ENCODE measurements at regions not wholly inside any gene's neighbourhood (a gene's known extent, or its start where the extent isn't known, plus 50 kb on each side); places are given as distances from the start of the nearest gene placed in this dataset.

DNA sequence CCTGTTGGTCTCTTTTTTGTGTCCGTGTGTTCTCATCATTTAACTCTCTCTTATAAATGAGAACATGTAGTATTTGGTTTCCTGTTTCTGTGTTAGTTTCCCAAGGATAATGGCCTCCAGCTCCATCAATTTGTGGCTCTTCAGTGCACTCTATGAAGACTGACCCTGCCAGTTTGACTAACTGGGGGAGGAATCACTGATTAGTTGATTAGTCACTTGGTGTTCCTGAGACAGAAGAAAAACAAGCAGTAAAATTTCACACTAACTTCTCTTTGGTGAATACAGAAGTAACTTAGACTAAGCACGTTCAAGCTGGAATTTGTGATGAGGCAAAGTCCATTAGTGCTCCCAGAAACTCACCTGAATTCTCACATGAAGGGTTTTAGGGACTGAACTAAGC lies 495.8 kb upstream of the RORB start:
- H3K4me3 ChIP-seq (ENCODE audit: low read depth, low read length) = no peak overlapping the region
- peak; percentile 19 for DNase-seq (ENCODE audit: low read depth)
- TF ChIP-seq, protein P1, sequence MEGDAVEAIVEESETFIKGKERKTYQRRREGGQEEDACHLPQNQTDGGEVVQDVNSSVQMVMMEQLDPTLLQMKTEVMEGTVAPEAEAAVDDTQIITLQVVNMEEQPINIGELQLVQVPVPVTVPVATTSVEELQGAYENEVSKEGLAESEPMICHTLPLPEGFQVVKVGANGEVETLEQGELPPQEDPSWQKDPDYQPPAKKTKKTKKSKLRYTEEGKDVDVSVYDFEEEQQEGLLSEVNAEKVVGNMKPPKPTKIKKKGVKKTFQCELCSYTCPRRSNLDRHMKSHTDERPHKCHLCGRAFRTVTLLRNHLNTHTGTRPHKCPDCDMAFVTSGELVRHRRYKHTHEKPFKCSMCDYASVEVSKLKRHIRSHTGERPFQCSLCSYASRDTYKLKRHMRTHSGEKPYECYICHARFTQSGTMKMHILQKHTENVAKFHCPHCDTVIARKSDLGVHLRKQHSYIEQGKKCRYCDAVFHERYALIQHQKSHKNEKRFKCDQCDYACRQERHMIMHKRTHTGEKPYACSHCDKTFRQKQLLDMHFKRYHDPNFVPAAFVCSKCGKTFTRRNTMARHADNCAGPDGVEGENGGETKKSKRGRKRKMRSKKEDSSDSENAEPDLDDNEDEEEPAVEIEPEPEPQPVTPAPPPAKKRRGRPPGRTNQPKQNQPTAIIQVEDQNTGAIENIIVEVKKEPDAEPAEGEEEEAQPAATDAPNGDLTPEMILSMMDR (conservative IDR thresholded peaks at IDR 0.05; ENCODE audit: low read depth, low read length) = no peak

DNA sequence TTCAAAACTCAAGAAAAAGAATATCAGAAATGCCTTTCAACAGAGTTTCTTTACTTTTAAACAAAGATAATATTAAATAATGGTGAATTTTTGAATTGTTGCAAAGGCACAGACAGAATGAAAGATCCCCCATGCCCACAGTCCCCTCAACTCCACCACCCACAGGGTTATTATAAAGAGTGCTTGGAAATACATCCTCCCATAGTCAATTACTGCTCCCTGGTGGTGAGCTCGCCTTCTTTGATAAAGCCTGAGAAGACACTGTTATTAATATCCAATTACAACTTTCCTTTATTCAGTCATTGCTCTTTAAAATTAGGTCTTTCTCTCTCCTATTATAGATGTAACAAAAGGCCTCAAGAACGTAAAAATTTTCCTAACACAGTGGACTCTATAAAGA lies 490.2 kb upstream of the RORB start:
- H3K4me3 ChIP-seq (ENCODE audit: low read depth, low read length) = no peak overlapping the region
- TF ChIP-seq, protein P1 (conservative IDR thresholded peaks at IDR 0.05; ENCODE audit: low read depth, low read length) = peak; percentile 66
- DNase-seq (ENCODE audit: low read depth) = peak; percentile 74

DNA sequence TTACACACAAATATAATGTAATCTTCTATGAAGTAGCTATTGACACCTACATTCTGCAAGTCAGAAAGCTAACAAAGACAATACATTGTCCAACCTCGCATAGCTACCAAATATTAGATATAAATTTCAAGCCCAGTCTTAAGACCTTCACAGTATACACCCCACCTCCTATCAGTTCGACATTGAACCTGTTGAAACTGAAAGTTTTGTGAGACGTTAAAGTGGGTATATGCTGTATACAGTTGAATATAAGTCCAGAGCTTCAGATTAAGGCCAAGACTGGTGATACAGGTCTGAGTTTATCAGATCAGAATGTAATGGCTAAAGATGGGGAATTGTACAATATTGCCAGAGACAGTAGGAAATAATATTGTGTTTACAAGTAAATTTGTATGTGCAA lies 489.3 kb upstream of the RORB start:
- no peak for DNase-seq (ENCODE audit: low read depth)
- TF ChIP-seq, protein P1 (conservative IDR thresholded peaks at IDR 0.05; ENCODE audit: low read depth, low read length) = no peak
- H3K4me3 ChIP-seq (ENCODE audit: low read depth, low read length) = no peak overlapping the region

DNA sequence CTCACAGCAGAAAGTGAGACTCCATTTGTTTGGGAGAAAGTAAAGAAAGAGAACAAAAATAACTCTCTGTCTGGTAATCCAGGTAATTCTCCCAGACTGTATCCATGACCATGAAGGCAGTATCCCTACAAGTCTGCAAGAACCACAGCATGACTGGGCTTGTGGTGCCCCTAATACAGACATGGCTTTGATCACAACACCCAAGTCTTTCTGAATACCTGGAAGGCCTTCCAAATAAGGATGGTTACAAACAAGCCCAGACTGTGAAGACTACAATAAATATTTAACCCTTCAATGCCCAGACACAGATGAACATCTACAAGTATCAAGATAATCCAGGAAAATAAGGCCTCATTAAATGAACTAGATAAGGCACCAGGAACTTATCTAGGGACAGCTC lies 481.1 kb upstream of the RORB start:
- TF ChIP-seq, protein P1 (conservative IDR thresholded peaks at IDR 0.05; ENCODE audit: low read depth, low read length) = no peak
- no peak for DNase-seq (ENCODE audit: low read depth)
- no peak overlapping the region for H3K4me3 ChIP-seq (ENCODE audit: low read depth, low read length)

DNA sequence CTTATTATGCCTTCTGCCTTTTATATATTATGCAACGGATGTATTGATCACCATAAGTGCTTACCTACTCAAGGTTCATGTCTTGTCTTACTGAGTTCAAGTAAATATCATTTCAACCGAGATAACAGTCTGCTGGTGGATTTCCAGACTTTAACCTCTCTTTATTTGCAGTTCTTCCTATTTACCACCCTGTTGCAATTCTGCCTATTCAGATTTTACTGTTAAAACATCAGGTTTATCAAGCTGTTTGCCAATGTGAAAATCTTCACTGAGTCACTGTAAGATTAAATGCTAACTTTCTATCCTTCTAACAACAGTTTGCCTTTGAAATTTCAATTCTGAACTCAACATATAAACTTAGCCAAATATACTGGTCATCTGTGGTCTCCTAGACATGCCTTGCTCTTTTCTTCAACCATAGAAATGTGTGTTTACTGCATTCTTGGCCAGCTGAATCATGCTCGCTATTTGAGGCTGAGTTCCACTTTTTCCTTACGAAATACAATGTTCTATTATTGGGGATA lies 471.7 kb upstream of the RORB start:
- TF ChIP-seq, protein P1 (conservative IDR thresholded peaks at IDR 0.05; ENCODE audit: low read depth, low read length) = no peak
- no peak overlapping the region for H3K4me3 ChIP-seq (ENCODE audit: low read depth, low read length)
- peak; percentile 95 for DNase-seq (ENCODE audit: low read depth)

DNA sequence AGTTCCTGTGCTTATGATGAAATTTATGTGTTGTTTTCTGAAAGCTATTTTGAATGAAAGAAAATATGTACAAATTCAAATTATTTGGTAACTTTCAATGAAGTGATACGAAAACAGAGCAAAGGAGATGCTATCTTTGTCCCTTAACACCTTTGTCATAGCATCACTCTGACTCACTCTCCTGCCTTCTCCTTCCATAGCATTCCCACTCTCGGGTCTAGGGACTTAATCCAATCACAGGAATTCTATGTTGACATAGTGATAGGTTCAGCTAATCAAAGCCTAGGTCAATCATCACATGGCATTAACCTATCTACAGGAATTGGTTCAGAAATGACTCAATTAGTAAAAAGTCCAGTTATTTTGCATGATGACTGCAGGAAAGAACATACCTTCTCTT lies 464.7 kb upstream of the RORB start:
- DNase-seq (ENCODE audit: low read depth) = no peak
- no peak overlapping the region for H3K4me3 ChIP-seq (ENCODE audit: low read depth, low read length)
- TF ChIP-seq, protein P1 (conservative IDR thresholded peaks at IDR 0.05; ENCODE audit: low read depth, low read length) = no peak

DNA sequence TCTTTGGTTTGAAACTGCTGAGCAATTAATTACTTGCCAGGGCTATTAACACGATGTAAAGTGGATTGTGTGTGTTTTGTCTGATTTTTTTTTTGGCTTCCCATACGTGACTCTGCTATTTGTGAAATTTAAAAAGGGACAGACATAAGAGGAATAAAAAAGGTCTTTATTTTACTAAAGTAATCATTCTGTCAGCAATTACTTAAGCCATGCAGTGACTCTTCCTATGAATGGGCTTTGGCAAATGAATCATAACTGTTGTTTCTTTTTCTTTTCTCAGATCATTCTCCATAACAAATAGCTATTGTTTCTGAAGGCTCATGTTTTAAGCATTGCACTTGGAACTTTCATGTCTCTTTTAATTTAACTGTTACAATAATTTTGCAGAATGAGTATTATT lies 461.3 kb upstream of the RORB start:
- TF ChIP-seq, protein P1 (conservative IDR thresholded peaks at IDR 0.05; ENCODE audit: low read depth, low read length) = no peak
- H3K4me3 ChIP-seq (ENCODE audit: low read depth, low read length) = no peak overlapping the region
- peak; percentile 11 for DNase-seq (ENCODE audit: low read depth)
